ENCODE measurements at regions not wholly inside any gene's neighbourhood (a gene's known extent, or its start where the extent isn't known, plus 50 kb on each side); places are given as distances from the start of the nearest gene placed in this dataset.
"Not testable (repeated sequence)": the region's sequence is repeated elsewhere in the genome, so short reads cannot be mapped to it uniquely, and the experiment has no call there.

DNA sequence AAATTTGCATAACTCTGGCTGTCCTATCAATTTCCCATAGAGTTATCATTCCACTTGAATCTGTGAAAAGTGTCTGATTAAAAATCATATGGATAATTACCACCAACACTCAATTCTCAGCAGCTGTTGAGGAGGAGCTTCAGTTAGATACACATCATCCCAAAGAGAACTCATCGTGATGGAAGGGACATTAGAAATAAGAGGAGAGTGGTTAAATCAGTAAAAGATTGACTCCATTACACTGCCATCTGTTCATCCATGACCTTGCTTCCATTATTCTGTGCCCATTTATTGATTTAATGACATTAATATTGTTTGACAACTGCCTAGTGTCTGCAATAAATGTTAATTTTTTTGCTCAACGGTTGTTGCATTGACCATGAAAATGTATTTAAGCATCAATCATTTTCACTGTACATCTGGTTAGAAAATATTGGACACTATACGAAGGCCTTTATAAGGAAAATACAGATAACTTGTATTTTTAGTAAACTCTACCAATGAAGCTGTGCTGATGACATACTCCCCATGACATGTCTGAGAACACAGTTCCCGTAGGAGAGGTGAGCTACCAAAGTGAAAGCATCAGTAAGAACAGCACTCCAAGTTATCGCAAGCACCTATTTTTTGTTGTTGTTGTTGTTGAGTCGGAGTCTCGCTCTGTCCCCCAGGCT lies 152.7 kb downstream of the SPATA31A6 start:
- not testable (repeated sequence) for H2BK12ac ChIP-seq (ENCODE audit: low read length); H3K4me3 ChIP-seq (ENCODE audit: low read length in 2 of 2); H3K79me1 ChIP-seq (ENCODE audit: low read depth, low read length); H3K27ac ChIP-seq (replicated peaks; ENCODE audit: low read length); H2BK120ac ChIP-seq (ENCODE audit: low read depth, low read length); H3K9me3 ChIP-seq (replicated peaks in 1 of 2; ENCODE audit: control insufficient read depth in 2 of 2, insufficient read depth in 1 of 2, low read depth in 1 of 2, low read length in 2 of 2); H2AFZ ChIP-seq (ENCODE audit: low read length); H3K4ac ChIP-seq (ENCODE audit: low read length); DNase-seq (ENCODE audit: low spot score); H3K36me3 ChIP-seq (replicated peaks in 1 of 2; ENCODE audit: control insufficient read depth in 2 of 2, insufficient read depth in 2 of 2, low read length in 2 of 2); H3K14ac ChIP-seq (ENCODE audit: low read length); H4K91ac ChIP-seq (ENCODE audit: low read depth, low read length, poor library complexity); H3K27me3 ChIP-seq (ENCODE audit: control insufficient read depth in 3 of 3, insufficient read depth in 3 of 3, low read depth in 1 of 3, low read length in 3 of 3); H3K4me2 ChIP-seq (ENCODE audit: insufficient read depth, low read length, poor library complexity, severe bottlenecking); H2AK5ac ChIP-seq (ENCODE audit: low read depth, low read length); H3K18ac ChIP-seq (ENCODE audit: low read length); H2BK15ac ChIP-seq (ENCODE audit: low read length); H4K8ac ChIP-seq (ENCODE audit: low read depth, low read length); H3K23ac ChIP-seq (ENCODE audit: low read depth, low read length, poor library complexity); H2BK5ac ChIP-seq (ENCODE audit: low read length); H3K4me1 ChIP-seq (ENCODE audit: control insufficient read depth in 2 of 2, insufficient read depth in 1 of 2, low read depth in 1 of 2, low read length in 2 of 2); H3K9ac ChIP-seq (ENCODE audit: low read depth, low read length, poor library complexity)
- WGBS, 2 donors (ENCODE audit: extremely low coverage in 2 of 2, insufficient read length in 2 of 2, insufficient replicate concordance in 1 of 2), result no CpG with 5 or more reads among the region's 7 CpGs

GRCh38 chr9:42338275-42338674 lies 154.8 kb downstream of the SPATA31A6 start:
- H3K4me2 ChIP-seq (ENCODE audit: insufficient read depth, low read length, poor library complexity, severe bottlenecking); H2BK120ac ChIP-seq (ENCODE audit: low read depth, low read length); H2AFZ ChIP-seq (ENCODE audit: low read length); H4K8ac ChIP-seq (ENCODE audit: low read depth, low read length); H3K27me3 ChIP-seq (ENCODE audit: control insufficient read depth in 3 of 3, insufficient read depth in 3 of 3, low read depth in 1 of 3, low read length in 3 of 3); H3K9me3 ChIP-seq (replicated peaks in 1 of 2; ENCODE audit: control insufficient read depth in 2 of 2, insufficient read depth in 1 of 2, low read depth in 1 of 2, low read length in 2 of 2); H2BK5ac ChIP-seq (ENCODE audit: low read length); H3K14ac ChIP-seq (ENCODE audit: low read length); H2BK12ac ChIP-seq (ENCODE audit: low read length); H3K18ac ChIP-seq (ENCODE audit: low read length); H3K23ac ChIP-seq (ENCODE audit: low read depth, low read length, poor library complexity); H4K91ac ChIP-seq (ENCODE audit: low read depth, low read length, poor library complexity); H3K27ac ChIP-seq (replicated peaks; ENCODE audit: low read length); H3K79me1 ChIP-seq (ENCODE audit: low read depth, low read length); H2AK5ac ChIP-seq (ENCODE audit: low read depth, low read length); H3K4me1 ChIP-seq (ENCODE audit: control insufficient read depth in 2 of 2, insufficient read depth in 1 of 2, low read depth in 1 of 2, low read length in 2 of 2); H3K36me3 ChIP-seq (replicated peaks in 1 of 2; ENCODE audit: control insufficient read depth in 2 of 2, insufficient read depth in 2 of 2, low read length in 2 of 2); H2BK15ac ChIP-seq (ENCODE audit: low read length); H3K9ac ChIP-seq (ENCODE audit: low read depth, low read length, poor library complexity); H3K4ac ChIP-seq (ENCODE audit: low read length); DNase-seq (ENCODE audit: low spot score); H3K4me3 ChIP-seq (ENCODE audit: low read length in 2 of 2): not testable (repeated sequence)
- WGBS, 2 donors (ENCODE audit: extremely low coverage in 2 of 2, insufficient read length in 2 of 2, insufficient replicate concordance in 1 of 2), result no CpG with 5 or more reads among the region's 4 CpGs

DNA sequence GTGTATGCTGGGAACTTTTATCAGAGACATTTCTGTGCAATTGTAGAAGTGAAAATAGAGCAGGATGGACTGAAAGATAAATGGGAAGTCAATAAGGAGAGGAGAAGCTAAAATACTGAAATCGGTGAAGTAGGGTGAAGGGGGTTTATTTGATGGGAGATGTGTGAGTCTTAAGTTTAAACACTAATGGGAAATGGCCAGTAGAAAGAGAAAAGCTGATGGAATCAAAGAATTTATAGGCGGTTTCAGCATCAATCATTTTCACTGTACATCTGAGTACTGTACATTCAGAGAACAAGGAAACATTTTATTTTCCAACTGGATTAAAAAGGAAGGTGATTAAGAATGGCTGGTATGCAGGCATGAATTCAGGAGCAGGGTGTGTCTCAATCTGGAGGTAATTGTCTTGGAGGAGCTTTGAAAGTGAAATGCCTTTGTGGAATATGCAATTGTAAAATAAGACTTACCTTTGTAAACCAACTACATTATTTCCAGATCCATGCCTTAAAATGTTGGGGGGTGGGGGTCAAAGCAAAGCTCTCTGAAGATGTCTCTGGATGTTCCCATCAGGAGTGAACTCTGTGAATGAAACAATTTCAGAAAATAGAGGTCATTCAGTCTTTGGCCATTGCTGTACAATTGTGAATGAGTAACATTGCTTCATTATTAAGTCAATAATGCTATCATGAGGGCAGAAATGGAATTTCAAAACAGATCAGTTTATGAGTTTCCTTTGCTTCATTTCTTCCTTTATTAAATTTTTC lies 156.4 kb downstream of the SPATA31A6 start:
- not testable (repeated sequence) for H3K9me3 ChIP-seq (replicated peaks in 1 of 2; ENCODE audit: control insufficient read depth in 2 of 2, insufficient read depth in 1 of 2, low read depth in 1 of 2, low read length in 2 of 2); H2BK15ac ChIP-seq (ENCODE audit: low read length); H3K9ac ChIP-seq (ENCODE audit: low read depth, low read length, poor library complexity); H3K4me1 ChIP-seq (ENCODE audit: control insufficient read depth in 2 of 2, insufficient read depth in 1 of 2, low read depth in 1 of 2, low read length in 2 of 2); H4K91ac ChIP-seq (ENCODE audit: low read depth, low read length, poor library complexity); H3K18ac ChIP-seq (ENCODE audit: low read length); H3K36me3 ChIP-seq (replicated peaks in 1 of 2; ENCODE audit: control insufficient read depth in 2 of 2, insufficient read depth in 2 of 2, low read length in 2 of 2); H4K8ac ChIP-seq (ENCODE audit: low read depth, low read length); H2BK12ac ChIP-seq (ENCODE audit: low read length); H2BK5ac ChIP-seq (ENCODE audit: low read length); H3K23ac ChIP-seq (ENCODE audit: low read depth, low read length, poor library complexity); H3K27me3 ChIP-seq (ENCODE audit: control insufficient read depth in 3 of 3, insufficient read depth in 3 of 3, low read depth in 1 of 3, low read length in 3 of 3); H3K14ac ChIP-seq (ENCODE audit: low read length); H3K4me3 ChIP-seq (ENCODE audit: low read length in 2 of 2); H2AFZ ChIP-seq (ENCODE audit: low read length); H3K27ac ChIP-seq (replicated peaks; ENCODE audit: low read length); DNase-seq (ENCODE audit: low spot score); H3K79me1 ChIP-seq (ENCODE audit: low read depth, low read length); H3K4me2 ChIP-seq (ENCODE audit: insufficient read depth, low read length, poor library complexity, severe bottlenecking); H2BK120ac ChIP-seq (ENCODE audit: low read depth, low read length); H2AK5ac ChIP-seq (ENCODE audit: low read depth, low read length); H3K4ac ChIP-seq (ENCODE audit: low read length)
- no CpG with 5 or more reads among the region's 2 CpGs for WGBS, 2 donors (ENCODE audit: extremely low coverage in 2 of 2, insufficient read length in 2 of 2, insufficient replicate concordance in 1 of 2)

GRCh38 chr9:42340435-42340723 lies 156.9 kb downstream of the SPATA31A6 start:
- H3K23ac ChIP-seq (ENCODE audit: low read depth, low read length, poor library complexity); H3K4me1 ChIP-seq (ENCODE audit: control insufficient read depth in 2 of 2, insufficient read depth in 1 of 2, low read depth in 1 of 2, low read length in 2 of 2); H4K91ac ChIP-seq (ENCODE audit: low read depth, low read length, poor library complexity); H2BK5ac ChIP-seq (ENCODE audit: low read length); H2AFZ ChIP-seq (ENCODE audit: low read length); H3K79me1 ChIP-seq (ENCODE audit: low read depth, low read length); H3K9me3 ChIP-seq (replicated peaks in 1 of 2; ENCODE audit: control insufficient read depth in 2 of 2, insufficient read depth in 1 of 2, low read depth in 1 of 2, low read length in 2 of 2); H3K18ac ChIP-seq (ENCODE audit: low read length); H3K27me3 ChIP-seq (ENCODE audit: control insufficient read depth in 3 of 3, insufficient read depth in 3 of 3, low read depth in 1 of 3, low read length in 3 of 3); DNase-seq (ENCODE audit: low spot score); H4K8ac ChIP-seq (ENCODE audit: low read depth, low read length); H3K9ac ChIP-seq (ENCODE audit: low read depth, low read length, poor library complexity); H3K27ac ChIP-seq (replicated peaks; ENCODE audit: low read length); H3K4me2 ChIP-seq (ENCODE audit: insufficient read depth, low read length, poor library complexity, severe bottlenecking); H3K4ac ChIP-seq (ENCODE audit: low read length); H2BK15ac ChIP-seq (ENCODE audit: low read length); H2AK5ac ChIP-seq (ENCODE audit: low read depth, low read length); H3K4me3 ChIP-seq (ENCODE audit: low read length in 2 of 2); H3K14ac ChIP-seq (ENCODE audit: low read length); H2BK12ac ChIP-seq (ENCODE audit: low read length); H2BK120ac ChIP-seq (ENCODE audit: low read depth, low read length); H3K36me3 ChIP-seq (replicated peaks in 1 of 2; ENCODE audit: control insufficient read depth in 2 of 2, insufficient read depth in 2 of 2, low read length in 2 of 2): not testable (repeated sequence)

Measured in neuronal stem cell (in vitro differentiated cells).